ENCODE measurements at regions not wholly inside any gene's neighbourhood (a gene's known extent, or its start where the extent isn't known, plus 50 kb on each side); places are given as distances from the start of the nearest gene placed in this dataset.

DNA sequence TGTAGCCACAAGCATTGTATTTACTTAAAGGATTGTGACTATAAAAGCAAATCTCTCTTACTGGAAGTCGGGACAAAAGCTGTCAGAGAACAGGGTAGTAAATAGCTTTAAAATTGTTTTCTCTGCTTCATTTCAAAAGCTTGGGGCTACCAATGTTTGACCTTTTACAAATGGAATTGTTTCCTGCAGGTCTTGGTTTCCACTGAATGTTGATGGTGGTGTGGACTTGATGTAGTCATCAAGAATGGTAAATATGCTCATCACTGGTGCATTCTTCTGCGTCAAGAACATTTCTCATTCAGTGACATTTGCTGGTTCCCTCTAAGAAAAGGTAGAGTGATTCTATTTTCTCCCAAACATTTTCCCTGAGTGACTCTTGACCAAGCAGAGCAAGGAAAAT lies 435.4 kb upstream of the KHDRBS2 start:
- H3K4me3 ChIP-seq (ENCODE audit: low read depth in 1 of 2, low read length in 2 of 2) = no peak overlapping the region
- ATAC-seq (ENCODE audit: insufficient read depth, low read depth) = no peak
- H3K9me3 ChIP-seq (ENCODE audit: insufficient read depth, low read length, severe bottlenecking) = no peaks in the 10 kb centered on the region
- H4K20me1 ChIP-seq (ENCODE audit: insufficient read depth, low read length) = no peaks in the 10 kb centered on the region
- no peak for DNase-seq
- no peak overlapping the region for H3K9ac ChIP-seq (ENCODE audit: low read depth, low read length)
- TF ChIP-seq EZH2 (IDR thresholded peaks at IDR 0.05; ENCODE audit: borderline replicate concordance, low read depth, low read length, severe bottlenecking) = no peak
- TF ChIP-seq, protein P1, sequence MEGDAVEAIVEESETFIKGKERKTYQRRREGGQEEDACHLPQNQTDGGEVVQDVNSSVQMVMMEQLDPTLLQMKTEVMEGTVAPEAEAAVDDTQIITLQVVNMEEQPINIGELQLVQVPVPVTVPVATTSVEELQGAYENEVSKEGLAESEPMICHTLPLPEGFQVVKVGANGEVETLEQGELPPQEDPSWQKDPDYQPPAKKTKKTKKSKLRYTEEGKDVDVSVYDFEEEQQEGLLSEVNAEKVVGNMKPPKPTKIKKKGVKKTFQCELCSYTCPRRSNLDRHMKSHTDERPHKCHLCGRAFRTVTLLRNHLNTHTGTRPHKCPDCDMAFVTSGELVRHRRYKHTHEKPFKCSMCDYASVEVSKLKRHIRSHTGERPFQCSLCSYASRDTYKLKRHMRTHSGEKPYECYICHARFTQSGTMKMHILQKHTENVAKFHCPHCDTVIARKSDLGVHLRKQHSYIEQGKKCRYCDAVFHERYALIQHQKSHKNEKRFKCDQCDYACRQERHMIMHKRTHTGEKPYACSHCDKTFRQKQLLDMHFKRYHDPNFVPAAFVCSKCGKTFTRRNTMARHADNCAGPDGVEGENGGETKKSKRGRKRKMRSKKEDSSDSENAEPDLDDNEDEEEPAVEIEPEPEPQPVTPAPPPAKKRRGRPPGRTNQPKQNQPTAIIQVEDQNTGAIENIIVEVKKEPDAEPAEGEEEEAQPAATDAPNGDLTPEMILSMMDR (IDR thresholded peaks at IDR 0.05; ENCODE audit: borderline replicate concordance, extremely low read depth, low read length, poor library complexity, severe bottlenecking) = no peak
- no peaks in the 10 kb centered on the region for H3K36me3 ChIP-seq (ENCODE audit: insufficient read depth, low read length)
- H3K27ac ChIP-seq (ENCODE audit: low read length) = no peak overlapping the region
- no peaks in the 10 kb centered on the region for H3K27me3 ChIP-seq (ENCODE audit: insufficient read depth, low read length, poor library complexity)
- H3K4me2 ChIP-seq (ENCODE audit: insufficient read depth, low read length) = no peak overlapping the region
- H3K4me1 ChIP-seq (ENCODE audit: insufficient read depth, low read length) = no peaks in the 10 kb centered on the region
- no peak overlapping the region for H2AFZ ChIP-seq (ENCODE audit: low read depth, low read length)
- H3K79me2 ChIP-seq (ENCODE audit: insufficient read depth, low read length) = no peaks in the 10 kb centered on the region

GRCh38 chr6:62716719-62717118 lies 430.7 kb upstream of the KHDRBS2 start:
- ATAC-seq (ENCODE audit: insufficient read depth, low read depth) (no peak), DNase-seq (no peak)
- no peaks in the 10 kb centered on the region for H3K27me3 ChIP-seq (ENCODE audit: insufficient read depth, low read length, poor library complexity)
- no peak for TF ChIP-seq EZH2 (IDR thresholded peaks at IDR 0.05; ENCODE audit: borderline replicate concordance, low read depth, low read length, severe bottlenecking)
- TF ChIP-seq, protein P1 (IDR thresholded peaks at IDR 0.05; ENCODE audit: borderline replicate concordance, extremely low read depth, low read length, poor library complexity, severe bottlenecking) = no peak
- H3K79me2 ChIP-seq (ENCODE audit: insufficient read depth, low read length) = no peaks in the 10 kb centered on the region
- H3K27ac ChIP-seq (ENCODE audit: low read length) = no peak overlapping the region
- no peak overlapping the region for H3K9ac ChIP-seq (ENCODE audit: low read depth, low read length)
- H2AFZ ChIP-seq (ENCODE audit: low read depth, low read length) = no peak overlapping the region
- no peaks in the 10 kb centered on the region for H3K9me3 ChIP-seq (ENCODE audit: insufficient read depth, low read length, severe bottlenecking)
- no peak overlapping the region for H3K4me3 ChIP-seq (ENCODE audit: low read depth in 1 of 2, low read length in 2 of 2)
- no peak overlapping the region for H3K4me2 ChIP-seq (ENCODE audit: insufficient read depth, low read length)
- no peaks in the 10 kb centered on the region for H3K4me1 ChIP-seq (ENCODE audit: insufficient read depth, low read length)
- H3K36me3 ChIP-seq (ENCODE audit: insufficient read depth, low read length) = no peaks in the 10 kb centered on the region
- H4K20me1 ChIP-seq (ENCODE audit: insufficient read depth, low read length) = no peaks in the 10 kb centered on the region

DNA sequence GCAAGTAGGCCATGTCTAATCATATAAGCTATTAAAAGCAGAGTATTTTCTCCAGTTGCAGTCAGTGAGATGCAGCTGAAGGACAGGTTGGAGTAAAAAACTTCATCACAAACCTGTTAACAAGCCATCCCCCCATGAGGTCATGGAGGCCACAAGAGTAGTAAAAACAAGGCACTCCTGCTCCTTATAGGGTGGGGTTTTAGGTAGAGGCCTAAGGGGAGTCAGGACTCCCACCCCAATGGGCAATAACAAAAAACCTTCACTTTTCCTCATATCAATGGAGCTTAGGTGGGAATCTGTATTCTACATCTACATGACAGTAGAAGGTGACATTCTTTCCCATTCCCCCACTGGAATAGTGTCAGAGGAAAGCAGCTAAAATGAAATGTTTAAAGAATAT lies 428.1 kb upstream of the KHDRBS2 start:
- DNase-seq = no peak
- Histone ChIP-seq H2AFZ (ENCODE audit: low read depth, low read length) (no peak overlapping the region), H3K9me3 (ENCODE audit: insufficient read depth, low read length, severe bottlenecking) (peaks cover 4% of the 10 kb centered on the region), H4K20me1 (ENCODE audit: insufficient read depth, low read length) (no peaks in the 10 kb centered on the region), H3K27ac (ENCODE audit: low read length) (no peak overlapping the region), H3K9ac (ENCODE audit: low read depth, low read length) (no peak overlapping the region), H3K4me2 (ENCODE audit: insufficient read depth, low read length) (no peak overlapping the region), H3K79me2 (ENCODE audit: insufficient read depth, low read length) (no peaks in the 10 kb centered on the region), H3K36me3 (ENCODE audit: insufficient read depth, low read length) (no peaks in the 10 kb centered on the region), H3K4me1 (ENCODE audit: insufficient read depth, low read length) (no peaks in the 10 kb centered on the region), H3K4me3 (ENCODE audit: low read depth in 1 of 2, low read length in 2 of 2) (no peak overlapping the region), H3K27me3 (ENCODE audit: insufficient read depth, low read length, poor library complexity) (no peaks in the 10 kb centered on the region)
- no peak for ATAC-seq (ENCODE audit: insufficient read depth, low read depth)
- TF ChIP-seq, protein P1 (IDR thresholded peaks at IDR 0.05; ENCODE audit: borderline replicate concordance, extremely low read depth, low read length, poor library complexity, severe bottlenecking) = no peak
- no peak for TF ChIP-seq EZH2 (IDR thresholded peaks at IDR 0.05; ENCODE audit: borderline replicate concordance, low read depth, low read length, severe bottlenecking)

- Histone ChIP-seq H2AFZ (ENCODE audit: low read depth, low read length) (no peak overlapping the region), H3K27ac (ENCODE audit: low read length) (no peak overlapping the region), H3K27me3 (ENCODE audit: insufficient read depth, low read length, poor library complexity) (no peaks in the 10 kb centered on the region), H3K4me3 (ENCODE audit: low read depth in 1 of 2, low read length in 2 of 2) (no peak overlapping the region), H3K9ac (ENCODE audit: low read depth, low read length) (no peak overlapping the region), H3K79me2 (ENCODE audit: insufficient read depth, low read length) (no peaks in the 10 kb centered on the region), H4K20me1 (ENCODE audit: insufficient read depth, low read length) (no peaks in the 10 kb centered on the region), H3K4me1 (ENCODE audit: insufficient read depth, low read length) (no peaks in the 10 kb centered on the region), H3K4me2 (ENCODE audit: insufficient read depth, low read length) (no peak overlapping the region), H3K9me3 (ENCODE audit: insufficient read depth, low read length, severe bottlenecking) (peaks cover 4% of the 10 kb centered on the region), H3K36me3 (ENCODE audit: insufficient read depth, low read length) (no peaks in the 10 kb centered on the region)
- TF ChIP-seq, protein P1 (IDR thresholded peaks at IDR 0.05; ENCODE audit: borderline replicate concordance, extremely low read depth, low read length, poor library complexity, severe bottlenecking) = no peak
- TF ChIP-seq EZH2 (IDR thresholded peaks at IDR 0.05; ENCODE audit: borderline replicate concordance, low read depth, low read length, severe bottlenecking) = no peak
- DNase-seq (no peak), ATAC-seq (ENCODE audit: insufficient read depth, low read depth) (no peak)
Measured at GRCh38 chr6:62711750-62712149, 425.7 kb upstream of the KHDRBS2 start.

All from DND-41 (cell line).